ENCODE measurements at regions not wholly inside any gene's neighbourhood (a gene's known extent, or its start where the extent isn't known, plus 50 kb on each side); places are given as distances from the start of the nearest gene placed in this dataset.

GRCh38 chr1:218969006-218969405, 204.7 kb upstream of the LYPLAL1 start:
- Histone ChIP-seq H3K9me3 (ENCODE audit: control insufficient read depth, low read length) (peaks cover 13% of the 10 kb centered on the region), H3K79me1 (replicated peaks; ENCODE audit: low read length, poor library complexity, severe bottlenecking) (no peaks in the 10 kb centered on the region), H2BK5ac (ENCODE audit: low read depth, low read length, poor library complexity, severe bottlenecking) (no peak overlapping the region), H3K4me3 (ENCODE audit: insufficient read depth in 1 of 2, low read depth in 1 of 2, low read length in 2 of 2) (no peak overlapping the region), H3K4me1 (ENCODE audit: control insufficient read depth, insufficient read depth, low read depth, low read length) (no peaks in the 10 kb centered on the region), H3K23ac (ENCODE audit: low read length in 2 of 2) (no peak overlapping the region), H2BK120ac (ENCODE audit: low read depth, low read length) (no peak overlapping the region), H3K36me3 (ENCODE audit: control insufficient read depth in 1 of 2, insufficient read depth in 2 of 2, low read depth in 1 of 2, low read length in 2 of 2) (no peaks in the 10 kb centered on the region), H2AFZ (ENCODE audit: low read depth, low read length) (no peak overlapping the region), H3K4ac (ENCODE audit: low read depth in 1 of 2, low read length in 2 of 2) (no peak overlapping the region), H3K4me2 (ENCODE audit: low read length, poor library complexity, severe bottlenecking) (no peak overlapping the region), H3K18ac (ENCODE audit: low read depth in 1 of 2, low read length in 2 of 2) (no peak overlapping the region), H4K91ac (ENCODE audit: low read length) (no peak overlapping the region), H2BK15ac (ENCODE audit: low read depth, poor library complexity, severe bottlenecking) (no peak overlapping the region), H3K14ac (ENCODE audit: low read length in 2 of 2) (no peak overlapping the region), H2BK12ac (ENCODE audit: low read length in 2 of 2) (no peak overlapping the region), H2AK5ac (ENCODE audit: low read length, severe bottlenecking) (no peak overlapping the region), H4K8ac (ENCODE audit: low read length) (no peak overlapping the region), H3K27ac (ENCODE audit: low read length, poor library complexity, severe bottlenecking) (no peak overlapping the region), H3K27me3 (ENCODE audit: control insufficient read depth in 1 of 2, insufficient read depth in 1 of 2, low read length in 2 of 2) (no peaks in the 10 kb centered on the region), H3K9ac (ENCODE audit: low read length) (no peak overlapping the region)
- no peak for DNase-seq
- no CpG with 5 or more reads among the region's 1 CpG for WGBS

DNA sequence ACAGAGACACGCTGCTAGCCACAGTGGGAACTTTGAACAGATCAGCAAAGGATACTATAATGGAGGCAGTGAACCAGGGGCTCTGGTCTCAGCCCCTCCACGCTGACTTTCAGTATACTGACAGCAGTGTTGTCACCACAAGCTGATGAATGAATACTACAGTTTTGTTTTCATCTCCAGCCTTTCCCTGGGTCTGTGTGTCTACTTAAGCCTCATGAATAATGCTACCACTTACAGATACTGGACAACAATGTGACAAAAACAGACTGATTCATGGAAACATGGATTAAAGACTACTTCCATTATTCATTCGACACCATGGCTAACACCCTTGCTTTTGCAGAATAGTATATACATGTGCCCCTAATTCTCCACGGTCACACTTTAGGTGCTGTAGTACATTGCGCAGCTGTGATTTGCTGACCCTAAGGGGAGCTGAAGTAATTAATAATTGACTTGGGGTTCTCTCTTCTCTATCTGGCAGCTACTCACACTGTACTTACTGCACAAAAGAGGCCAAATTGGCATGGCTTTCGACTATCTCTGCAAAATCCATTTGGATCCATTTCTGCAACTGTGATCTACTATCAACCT, 203.2 kb upstream of the LYPLAL1 start:
- Histone ChIP-seq H3K4me2 (ENCODE audit: low read length, poor library complexity, severe bottlenecking) (no peak overlapping the region), H3K14ac (ENCODE audit: low read length in 2 of 2) (no peak overlapping the region), H2BK15ac (ENCODE audit: low read depth, poor library complexity, severe bottlenecking) (no peak overlapping the region), H3K79me1 (replicated peaks; ENCODE audit: low read length, poor library complexity, severe bottlenecking) (no peaks in the 10 kb centered on the region), H3K4ac (ENCODE audit: low read depth in 1 of 2, low read length in 2 of 2) (no peak overlapping the region), H2BK12ac (ENCODE audit: low read length in 2 of 2) (no peak overlapping the region), H2BK120ac (ENCODE audit: low read depth, low read length) (no peak overlapping the region), H3K27me3 (ENCODE audit: control insufficient read depth in 1 of 2, insufficient read depth in 1 of 2, low read length in 2 of 2) (no peaks in the 10 kb centered on the region), H2AFZ (ENCODE audit: low read depth, low read length) (no peak overlapping the region), H4K91ac (ENCODE audit: low read length) (no peak overlapping the region), H3K4me1 (ENCODE audit: control insufficient read depth, insufficient read depth, low read depth, low read length) (no peaks in the 10 kb centered on the region), H3K36me3 (ENCODE audit: control insufficient read depth in 1 of 2, insufficient read depth in 2 of 2, low read depth in 1 of 2, low read length in 2 of 2) (no peaks in the 10 kb centered on the region), H3K23ac (ENCODE audit: low read length in 2 of 2) (no peak overlapping the region), H3K27ac (ENCODE audit: low read length, poor library complexity, severe bottlenecking) (no peak overlapping the region), H3K9ac (ENCODE audit: low read length) (no peak overlapping the region), H2AK5ac (ENCODE audit: low read length, severe bottlenecking) (no peak overlapping the region), H2BK5ac (ENCODE audit: low read depth, low read length, poor library complexity, severe bottlenecking) (no peak overlapping the region), H3K9me3 (ENCODE audit: control insufficient read depth, low read length) (peaks cover 13% of the 10 kb centered on the region), H4K8ac (ENCODE audit: low read length) (no peak overlapping the region), H3K18ac (ENCODE audit: low read depth in 1 of 2, low read length in 2 of 2) (no peak overlapping the region), H3K4me3 (ENCODE audit: insufficient read depth in 1 of 2, low read depth in 1 of 2, low read length in 2 of 2) (no peak overlapping the region)
- no peak for DNase-seq
- WGBS = 91% methylated on average over 6 of the region's 6 CpGs

- Histone ChIP-seq H3K14ac (ENCODE audit: low read length in 2 of 2) (no peak overlapping the region), H3K36me3 (ENCODE audit: control insufficient read depth in 1 of 2, insufficient read depth in 2 of 2, low read depth in 1 of 2, low read length in 2 of 2) (no peaks in the 10 kb centered on the region), H2AFZ (ENCODE audit: low read depth, low read length) (no peak overlapping the region), H3K4me3 (ENCODE audit: insufficient read depth in 1 of 2, low read depth in 1 of 2, low read length in 2 of 2) (no peak overlapping the region), H3K4ac (ENCODE audit: low read depth in 1 of 2, low read length in 2 of 2) (no peak overlapping the region), H3K9ac (ENCODE audit: low read length) (no peak overlapping the region), H3K23ac (ENCODE audit: low read length in 2 of 2) (no peak overlapping the region), H3K27me3 (ENCODE audit: control insufficient read depth in 1 of 2, insufficient read depth in 1 of 2, low read length in 2 of 2) (no peaks in the 10 kb centered on the region), H3K27ac (ENCODE audit: low read length, poor library complexity, severe bottlenecking) (no peak overlapping the region), H2BK5ac (ENCODE audit: low read depth, low read length, poor library complexity, severe bottlenecking) (no peak overlapping the region), H3K79me1 (replicated peaks; ENCODE audit: low read length, poor library complexity, severe bottlenecking) (no peaks in the 10 kb centered on the region), H4K8ac (ENCODE audit: low read length) (no peak overlapping the region), H2AK5ac (ENCODE audit: low read length, severe bottlenecking) (no peak overlapping the region), H3K18ac (ENCODE audit: low read depth in 1 of 2, low read length in 2 of 2) (no peak overlapping the region), H2BK15ac (ENCODE audit: low read depth, poor library complexity, severe bottlenecking) (no peak overlapping the region), H2BK120ac (ENCODE audit: low read depth, low read length) (no peak overlapping the region), H3K4me1 (ENCODE audit: control insufficient read depth, insufficient read depth, low read depth, low read length) (no peaks in the 10 kb centered on the region), H3K4me2 (ENCODE audit: low read length, poor library complexity, severe bottlenecking) (no peak overlapping the region), H3K9me3 (ENCODE audit: control insufficient read depth, low read length) (peaks cover 13% of the 10 kb centered on the region), H4K91ac (ENCODE audit: low read length) (no peak overlapping the region), H2BK12ac (ENCODE audit: low read length in 2 of 2) (no peak overlapping the region)
- 85% methylated on average over 1 of the region's 1 CpG for WGBS
- peak; percentile 2 for DNase-seq
Measured at GRCh38 chr1:218971156-218971555, 202.5 kb upstream of the LYPLAL1 start.

DNA sequence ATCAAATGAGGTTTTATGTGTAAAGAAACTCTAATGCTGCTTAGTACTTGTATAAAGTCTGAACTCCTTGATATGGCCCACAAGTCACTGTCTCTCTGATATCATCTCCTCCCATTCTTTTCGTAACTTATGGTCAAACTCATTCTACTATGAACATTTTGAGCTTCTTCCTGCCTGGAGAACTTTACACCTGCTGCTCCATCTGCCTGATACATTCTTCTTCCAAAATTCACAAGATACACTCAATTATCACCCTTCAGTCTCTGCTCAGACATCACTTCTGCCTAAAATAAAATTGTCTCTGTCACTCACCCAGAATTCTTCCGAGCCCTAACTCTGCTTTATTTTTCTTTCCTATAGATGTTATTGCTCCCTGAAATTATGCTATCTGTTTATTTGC, 192.8 kb upstream of the LYPLAL1 start:
- Histone ChIP-seq H3K27ac (ENCODE audit: low read length, poor library complexity, severe bottlenecking) (no peak overlapping the region), H3K79me1 (replicated peaks; ENCODE audit: low read length, poor library complexity, severe bottlenecking) (no peaks in the 10 kb centered on the region), H2BK120ac (ENCODE audit: low read depth, low read length) (no peak overlapping the region), H2BK15ac (ENCODE audit: low read depth, poor library complexity, severe bottlenecking) (no peak overlapping the region), H3K4ac (ENCODE audit: low read depth in 1 of 2, low read length in 2 of 2) (no peak overlapping the region), H3K18ac (ENCODE audit: low read depth in 1 of 2, low read length in 2 of 2) (no peak overlapping the region), H3K23ac (ENCODE audit: low read length in 2 of 2) (no peak overlapping the region), H3K14ac (ENCODE audit: low read length in 2 of 2) (no peak overlapping the region), H3K4me2 (ENCODE audit: low read length, poor library complexity, severe bottlenecking) (no peak overlapping the region), H3K4me1 (ENCODE audit: control insufficient read depth, insufficient read depth, low read depth, low read length) (no peaks in the 10 kb centered on the region), H4K91ac (ENCODE audit: low read length) (no peak overlapping the region), H4K8ac (ENCODE audit: low read length) (no peak overlapping the region), H3K4me3 (ENCODE audit: insufficient read depth in 1 of 2, low read depth in 1 of 2, low read length in 2 of 2) (no peak overlapping the region), H3K9me3 (ENCODE audit: control insufficient read depth, low read length) (no peaks in the 10 kb centered on the region), H3K9ac (ENCODE audit: low read length) (no peak overlapping the region), H2AK5ac (ENCODE audit: low read length, severe bottlenecking) (no peak overlapping the region), H2BK5ac (ENCODE audit: low read depth, low read length, poor library complexity, severe bottlenecking) (no peak overlapping the region), H2AFZ (ENCODE audit: low read depth, low read length) (no peak overlapping the region), H2BK12ac (ENCODE audit: low read length in 2 of 2) (no peak overlapping the region), H3K36me3 (ENCODE audit: control insufficient read depth in 1 of 2, insufficient read depth in 2 of 2, low read depth in 1 of 2, low read length in 2 of 2) (no peaks in the 10 kb centered on the region), H3K27me3 (ENCODE audit: control insufficient read depth in 1 of 2, insufficient read depth in 1 of 2, low read length in 2 of 2) (no peaks in the 10 kb centered on the region)
- 93% methylated on average over 1 of the region's 2 CpGs for WGBS
- no peak for DNase-seq

All from mesenchymal stem cell (in vitro differentiated cells and primary cell).